IMR-90 (cell line): ENCODE measurements at regions not wholly inside any gene's neighbourhood (a gene's known extent, or its start where the extent isn't known, plus 50 kb on each side); places are given as distances from the start of the nearest gene placed in this dataset.

Source experiments
- FOS ChIP-seq: fragments of 150-350 bp; IDR thresholded peaks from 2 replicates; pipeline ENCODE4 v1.6.1; 2016; ENCODE audit warnings: low read depth, low read length
- POLR2A ChIP-seq: IDR thresholded peaks from 2 replicates; pipeline ENCODE4 v1.6.1; 2012; ENCODE audit warnings: mild to moderate bottlenecking, low read depth, low read length
- RCOR1 ChIP-seq: IDR thresholded peaks from 2 replicates; pipeline ENCODE4 v1.6.1; 2012; ENCODE audit warnings: mild to moderate bottlenecking, low read length, improper control_type of control experiment; ENCODE audit not compliant: insufficient replicate concordance
- TF ChIP-seq, protein P1 (sequence below): conservative IDR thresholded peaks from 2 replicates; pipeline ENCODE4 v1.5.1; 2012; ENCODE audit warnings: mild to moderate bottlenecking, low read depth, low read length, improper control_type of control experiment
- TF ChIP-seq, protein P2 (sequence below): fragments of 150-350 bp; IDR thresholded peaks from 2 replicates; pipeline ENCODE4 v1.6.1; 2017; ENCODE audit warnings: mild to moderate bottlenecking, antibody characterized with exemption, low read length, low read depth

DNA sequence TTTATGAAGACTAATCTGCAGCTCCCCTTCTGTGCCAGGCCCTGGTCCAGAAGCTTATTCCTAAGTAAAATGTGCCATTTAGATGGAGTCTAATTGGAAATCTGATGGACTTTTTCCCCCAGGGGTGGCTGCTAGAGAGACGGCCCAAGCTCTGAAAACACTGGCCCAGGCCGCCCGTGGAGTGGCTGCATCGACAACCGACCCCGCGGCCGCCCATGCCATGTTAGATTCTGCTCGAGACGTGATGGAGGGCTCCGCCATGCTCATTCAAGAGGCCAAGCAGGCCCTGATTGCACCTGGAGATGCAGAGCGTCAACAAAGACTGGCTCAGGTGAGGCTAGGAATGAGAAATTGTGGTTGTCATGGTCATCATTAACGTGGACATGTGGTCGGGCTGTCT, 305.8 kb upstream of the TPM1 start:
- TF ChIP-seq, protein P1, sequence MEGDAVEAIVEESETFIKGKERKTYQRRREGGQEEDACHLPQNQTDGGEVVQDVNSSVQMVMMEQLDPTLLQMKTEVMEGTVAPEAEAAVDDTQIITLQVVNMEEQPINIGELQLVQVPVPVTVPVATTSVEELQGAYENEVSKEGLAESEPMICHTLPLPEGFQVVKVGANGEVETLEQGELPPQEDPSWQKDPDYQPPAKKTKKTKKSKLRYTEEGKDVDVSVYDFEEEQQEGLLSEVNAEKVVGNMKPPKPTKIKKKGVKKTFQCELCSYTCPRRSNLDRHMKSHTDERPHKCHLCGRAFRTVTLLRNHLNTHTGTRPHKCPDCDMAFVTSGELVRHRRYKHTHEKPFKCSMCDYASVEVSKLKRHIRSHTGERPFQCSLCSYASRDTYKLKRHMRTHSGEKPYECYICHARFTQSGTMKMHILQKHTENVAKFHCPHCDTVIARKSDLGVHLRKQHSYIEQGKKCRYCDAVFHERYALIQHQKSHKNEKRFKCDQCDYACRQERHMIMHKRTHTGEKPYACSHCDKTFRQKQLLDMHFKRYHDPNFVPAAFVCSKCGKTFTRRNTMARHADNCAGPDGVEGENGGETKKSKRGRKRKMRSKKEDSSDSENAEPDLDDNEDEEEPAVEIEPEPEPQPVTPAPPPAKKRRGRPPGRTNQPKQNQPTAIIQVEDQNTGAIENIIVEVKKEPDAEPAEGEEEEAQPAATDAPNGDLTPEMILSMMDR, result no peak
- TF ChIP-seq RCOR1, result no peak
- TF ChIP-seq, protein P2, sequence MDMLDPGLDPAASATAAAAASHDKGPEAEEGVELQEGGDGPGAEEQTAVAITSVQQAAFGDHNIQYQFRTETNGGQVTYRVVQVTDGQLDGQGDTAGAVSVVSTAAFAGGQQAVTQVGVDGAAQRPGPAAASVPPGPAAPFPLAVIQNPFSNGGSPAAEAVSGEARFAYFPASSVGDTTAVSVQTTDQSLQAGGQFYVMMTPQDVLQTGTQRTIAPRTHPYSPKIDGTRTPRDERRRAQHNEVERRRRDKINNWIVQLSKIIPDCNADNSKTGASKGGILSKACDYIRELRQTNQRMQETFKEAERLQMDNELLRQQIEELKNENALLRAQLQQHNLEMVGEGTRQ, result no peak
- no peak for TF ChIP-seq FOS
- TF ChIP-seq POLR2A, result no peak
